ENCODE measurements at regions not wholly inside any gene's neighbourhood (a gene's known extent, or its start where the extent isn't known, plus 50 kb on each side); places are given as distances from the start of the nearest gene placed in this dataset.
"Not testable (repeated sequence)": the region's sequence is repeated elsewhere in the genome, so short reads cannot be mapped to it uniquely, and the experiment has no call there.

DNA sequence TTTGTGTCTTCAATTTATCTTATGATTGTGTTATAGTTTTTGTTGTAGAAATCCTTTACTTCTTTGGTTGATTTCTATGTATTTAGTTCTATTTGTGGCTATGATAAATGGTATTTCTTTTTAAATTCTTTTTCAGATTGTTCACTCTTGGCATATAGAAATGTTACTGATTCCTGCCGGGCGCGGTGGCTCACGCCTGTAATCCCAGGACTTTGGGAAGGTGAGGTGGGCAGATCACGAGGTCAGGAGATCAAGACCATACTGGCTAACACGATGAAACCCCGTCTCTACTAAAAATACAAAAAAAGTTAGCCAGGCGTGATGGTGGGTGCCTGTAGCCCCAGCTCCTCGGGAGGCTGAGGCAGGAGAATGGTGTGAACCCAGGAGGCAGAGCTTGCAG, 158.6 kb upstream of the TPTE start:
- TF ChIP-seq RAD21 (CRISPR knock-in tag; conservative IDR thresholded peaks at IDR 0.05 in 1 of 2, IDR thresholded peaks at IDR 0.05 in 1 of 2); TSC22D4 (tag; IDR thresholded peaks at IDR 0.05); SRSF1 (IDR thresholded peaks at IDR 0.05; ENCODE audit: low read depth, low read length); POLR2AphosphoS5 (IDR thresholded peaks at IDR 0.05; ENCODE audit: control insufficient read depth, insufficient read depth, low read depth, low read length); TCF3 (CRISPR knock-in tag; IDR thresholded peaks at IDR 0.05); PHF8 (IDR thresholded peaks at IDR 0.05; ENCODE audit: borderline replicate concordance, low read length); HNRNPH1 (optimal IDR thresholded peaks at IDR 0.05; ENCODE audit: low read depth, low read length); CTCF (IDR thresholded peaks at IDR 0.05 in 2 of 3, conservative IDR thresholded peaks at IDR 0.05 in 1 of 3; ENCODE audit: insufficient read depth in 2 of 3, low read depth in 1 of 3, low read length in 3 of 3): not testable (repeated sequence)
